Vagina (tissue), 2 donors: ENCODE measurements at regions not wholly inside any gene's neighbourhood (a gene's known extent, or its start where the extent isn't known, plus 50 kb on each side); places are given as distances from the start of the nearest gene placed in this dataset.

Experiments
- CTCF ChIP-seq, 3 experiments: fragments of 450-650 bp in 2 of 3; fragments of 200-600 bp in 1 of 3; sonication (generic) in 1 of 3; IDR thresholded peaks; one replicate each; pipeline ENCODE4 v1.5.1; 2017 to 2019; ENCODE audit warnings: antibody characterized with exemption in 3 of 3, mild to moderate bottlenecking in 2 of 3, moderate library complexity in 2 of 3
- POLR2A ChIP-seq, 2 donors: fragments of 450-650 bp; IDR thresholded peaks; one replicate each; pipeline ENCODE4 v1.6.1; 2017; ENCODE audit warnings: antibody characterized with exemption in 2 of 2, mild to moderate bottlenecking in 2 of 2, moderate library complexity in 2 of 2
- POLR2AphosphoS5 ChIP-seq, 2 donors: sonication (generic); formaldehyde crosslinking; IDR thresholded peaks; one replicate each; pipeline ENCODE4 v1.9.0; 2017; ENCODE audit warnings: antibody characterized with exemption in 2 of 2, mild to moderate bottlenecking in 2 of 2, low read depth in 1 of 2; ENCODE audit not compliant: insufficient read depth in 1 of 2

GRCh38 chr14:38944691-38945090 lies 158.3 kb downstream of the SEC23A start:
- no peak for TF ChIP-seq CTCF (IDR thresholded peaks at IDR 0.05)
- TF ChIP-seq POLR2A (IDR thresholded peaks at IDR 0.05) = no peak
- no peak for TF ChIP-seq POLR2AphosphoS5 (IDR thresholded peaks at IDR 0.05; ENCODE audit: insufficient read depth in 1 of 2, low read depth in 1 of 2)
